Superior temporal gyrus (tissue), 1 donor: ENCODE measurements at regions not wholly inside any gene's neighbourhood (a gene's known extent, or its start where the extent isn't known, plus 50 kb on each side); places are given as distances from the start of the nearest gene placed in this dataset.
"Not testable (repeated sequence)": the region's sequence is repeated elsewhere in the genome, so short reads cannot be mapped to it uniquely, and the experiment has no call there.

ENCODE experiments used
- DNase-seq: peaks from one replicate; pipeline ENCODE4 v3.0.0-alpha.2; 2016; ENCODE audit errors: extremely low spot score

DNA sequence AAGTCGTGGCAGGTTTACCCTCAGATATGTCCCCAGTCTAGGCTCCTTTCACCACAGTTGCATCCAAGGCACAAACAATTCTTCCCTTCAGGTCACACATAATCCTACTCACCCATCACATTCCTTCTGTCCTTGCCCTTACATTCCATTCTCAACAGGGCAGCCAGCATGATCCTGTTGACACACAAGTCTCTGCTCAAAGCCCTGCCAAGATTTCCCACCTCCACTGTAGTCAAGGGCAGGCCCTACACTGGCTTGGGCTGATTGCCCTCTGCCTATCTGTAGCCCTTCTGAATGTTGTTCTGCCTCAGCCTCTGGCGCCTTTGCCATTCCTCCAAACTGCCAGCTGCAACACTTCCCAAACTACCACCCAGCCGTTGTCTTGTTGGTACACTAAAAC is 187.9 kb upstream of the AKR1E2 start:
- no peak for DNase-seq

DNA sequence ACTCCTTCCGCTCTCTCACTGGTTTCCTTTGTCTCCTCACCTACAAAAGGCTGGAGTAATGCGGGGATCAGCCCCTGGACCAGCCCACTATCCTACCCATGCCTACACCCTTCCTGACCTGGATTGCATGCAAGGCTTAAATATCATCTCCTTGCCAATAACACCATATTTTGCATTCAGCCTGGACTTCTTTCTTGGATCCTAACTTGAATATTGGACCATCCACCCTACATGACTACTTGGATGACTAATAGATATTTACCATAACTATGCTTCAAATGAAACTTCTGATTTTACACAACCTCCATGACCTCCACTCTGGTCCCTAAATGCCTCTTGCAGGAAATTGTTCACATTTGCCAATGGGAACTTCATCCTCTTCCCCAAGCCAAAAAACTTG is 188.3 kb upstream of the AKR1E2 start:
- no peak for DNase-seq

DNA sequence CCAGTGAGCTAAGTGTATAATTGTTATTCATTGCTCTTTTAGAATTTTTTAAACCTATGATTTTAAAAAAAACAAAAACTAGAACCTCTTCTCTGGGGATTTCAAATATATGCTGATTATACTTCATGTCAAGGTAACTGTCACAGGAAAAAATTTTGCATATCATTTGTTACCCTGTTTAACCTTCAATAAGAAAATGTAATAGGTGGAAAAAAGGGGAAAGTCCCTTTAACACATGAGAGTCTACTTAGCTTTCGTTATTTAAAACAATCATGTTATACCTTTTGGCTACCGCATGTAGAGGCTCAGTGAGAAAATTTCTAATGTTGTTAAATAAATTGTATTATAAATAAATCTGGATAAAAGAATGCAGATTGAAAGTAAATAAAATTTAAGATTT is 190.1 kb upstream of the AKR1E2 start:
- DNase-seq = no peak

DNA sequence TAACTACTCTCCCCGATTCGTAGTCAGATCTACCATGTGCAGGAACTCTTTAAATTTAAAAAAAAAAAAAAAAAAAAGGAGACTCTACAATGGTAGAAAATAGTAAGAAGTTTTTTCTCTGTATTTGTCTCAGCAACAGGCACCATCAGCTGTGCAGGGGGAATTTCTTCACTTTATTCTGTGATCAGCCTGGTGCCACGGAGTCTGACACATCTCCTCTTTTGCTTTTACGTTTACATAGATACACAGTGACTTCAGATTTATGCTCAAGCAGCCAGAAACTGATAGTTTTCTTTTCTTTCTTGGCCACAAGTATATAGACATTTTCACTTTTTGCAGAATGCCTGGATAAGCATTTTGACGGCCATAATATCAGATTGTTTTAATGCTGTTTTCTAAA is 190.6 kb upstream of the AKR1E2 start:
- DNase-seq = no peak

DNA sequence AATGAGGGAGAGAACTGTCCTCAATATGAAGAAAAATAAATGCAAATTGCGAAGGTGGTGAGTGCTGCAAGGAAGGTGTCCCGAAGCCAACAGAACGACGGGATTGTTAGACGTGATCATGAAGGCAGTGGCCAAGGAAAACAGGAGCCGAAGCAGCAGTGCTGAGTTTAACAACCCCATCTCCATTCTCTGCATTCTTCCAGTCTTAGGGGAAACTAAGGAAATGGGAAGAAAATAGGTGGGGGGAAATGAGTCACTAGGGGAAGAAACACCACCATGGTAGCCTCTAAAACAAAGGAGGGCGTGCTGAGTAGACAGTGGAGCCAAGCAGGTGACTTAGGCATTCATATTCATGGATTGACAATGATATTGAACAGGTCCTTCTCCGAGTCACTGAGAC is 192.2 kb upstream of the AKR1E2 start:
- no peak for DNase-seq

DNA sequence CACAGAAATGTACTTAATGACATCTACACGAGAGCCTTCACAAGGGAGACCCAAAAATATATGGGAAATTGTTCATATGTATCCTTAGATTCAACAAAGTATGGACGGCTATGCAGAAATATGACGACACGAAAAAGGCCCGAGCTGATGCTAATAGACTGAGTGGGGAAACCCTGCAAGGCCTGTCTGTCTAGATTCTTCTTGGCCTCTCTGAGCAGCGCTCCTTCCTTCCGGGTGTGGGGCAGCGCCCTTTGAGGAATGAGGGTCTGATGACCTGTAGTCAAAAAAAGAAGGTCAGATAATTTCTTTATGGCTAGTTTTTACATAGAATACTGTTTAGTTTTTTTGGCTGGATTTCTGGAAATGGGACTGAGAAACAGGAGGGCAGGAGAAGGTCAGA is 192.8 kb upstream of the AKR1E2 start:
- no peak for DNase-seq

DNA sequence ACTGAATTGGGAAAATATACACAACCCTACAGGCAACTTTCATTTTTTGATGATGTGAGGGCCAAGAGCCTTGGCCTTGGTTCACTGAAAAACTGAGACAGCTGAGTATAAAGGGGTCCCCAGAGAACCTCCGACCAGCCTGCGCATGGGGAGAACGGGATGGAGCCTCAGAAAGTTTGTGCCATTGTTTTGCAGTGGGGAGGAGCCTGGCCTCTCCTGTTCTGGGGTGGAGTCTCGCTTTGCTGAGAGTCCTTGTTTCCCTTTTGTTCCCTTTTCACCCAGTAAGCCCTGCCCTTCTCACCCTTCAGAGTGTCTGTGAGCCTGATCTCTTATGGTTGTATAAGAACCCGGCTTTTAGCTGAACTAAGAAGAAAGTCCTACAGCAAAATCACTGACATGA is 193.2 kb upstream of the AKR1E2 start:
- no peak for DNase-seq

DNA sequence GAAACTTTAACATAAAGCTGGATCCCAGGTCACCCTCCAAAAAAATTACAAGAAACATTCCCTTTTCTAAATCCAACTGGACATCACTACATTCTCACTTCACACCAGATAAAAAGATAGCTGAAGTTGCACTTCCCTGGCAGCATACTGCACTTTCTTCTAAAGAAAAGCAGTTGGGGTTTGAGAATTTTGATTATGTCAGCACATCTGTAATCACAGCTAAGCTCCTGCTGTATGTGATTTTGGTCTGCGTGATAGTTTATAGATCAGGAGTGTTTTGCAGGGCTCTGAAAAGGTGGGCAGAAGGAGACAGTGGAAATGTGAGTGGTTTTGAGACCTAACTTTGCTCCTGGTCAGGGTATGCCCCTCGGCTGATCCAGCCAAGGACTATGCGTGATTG is 199.1 kb upstream of the AKR1E2 start:
- no peak for DNase-seq

DNA sequence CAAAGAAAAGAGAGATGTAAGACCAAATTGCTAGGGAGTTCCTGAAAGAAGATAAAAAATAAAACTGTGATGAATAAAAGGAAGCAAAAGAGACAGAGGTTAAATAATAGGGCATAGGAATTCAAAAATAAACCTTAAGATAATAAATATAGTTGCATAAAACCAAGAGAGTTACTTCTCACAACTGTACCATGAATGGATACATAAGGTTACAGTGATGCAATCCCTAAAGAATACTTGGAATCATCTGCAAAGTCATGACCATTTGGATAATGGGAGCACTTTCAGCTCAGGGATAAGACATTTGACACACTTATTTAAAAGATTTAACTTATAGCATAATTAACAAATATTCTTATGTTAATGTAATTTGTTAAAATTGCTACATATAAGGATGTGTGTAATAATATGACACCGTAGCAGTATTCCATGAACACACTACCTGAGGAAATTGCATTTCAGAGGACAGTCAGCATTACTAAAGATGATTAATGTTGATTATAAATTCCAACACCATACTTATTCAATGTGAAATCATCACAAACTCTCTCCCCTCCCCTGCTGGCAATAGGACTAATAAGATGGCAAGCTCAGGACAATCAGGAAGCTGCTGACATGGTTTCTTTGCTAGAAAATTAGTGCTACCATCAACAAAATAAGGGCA is 202.1 kb upstream of the AKR1E2 start:
- no peak for DNase-seq

DNA sequence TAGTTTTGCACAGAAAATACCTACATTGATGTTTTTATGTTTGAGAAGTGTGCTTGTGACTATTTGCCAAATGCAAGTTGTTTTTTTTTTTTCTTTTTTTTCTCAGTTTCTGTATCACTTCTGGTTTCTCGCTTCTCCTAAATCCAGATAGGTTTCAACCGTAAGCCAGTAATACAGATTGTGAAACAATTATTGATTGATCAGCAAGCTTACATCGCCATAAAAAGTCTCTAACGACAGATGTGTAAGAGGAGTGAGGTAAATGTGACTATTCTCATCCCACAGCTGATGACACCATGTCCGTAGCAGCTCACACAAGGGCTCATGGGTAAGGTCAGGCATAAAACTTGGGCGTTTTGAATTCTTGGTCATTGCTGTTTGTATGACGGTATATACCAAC is 202.8 kb upstream of the AKR1E2 start:
- DNase-seq = no peak

DNA sequence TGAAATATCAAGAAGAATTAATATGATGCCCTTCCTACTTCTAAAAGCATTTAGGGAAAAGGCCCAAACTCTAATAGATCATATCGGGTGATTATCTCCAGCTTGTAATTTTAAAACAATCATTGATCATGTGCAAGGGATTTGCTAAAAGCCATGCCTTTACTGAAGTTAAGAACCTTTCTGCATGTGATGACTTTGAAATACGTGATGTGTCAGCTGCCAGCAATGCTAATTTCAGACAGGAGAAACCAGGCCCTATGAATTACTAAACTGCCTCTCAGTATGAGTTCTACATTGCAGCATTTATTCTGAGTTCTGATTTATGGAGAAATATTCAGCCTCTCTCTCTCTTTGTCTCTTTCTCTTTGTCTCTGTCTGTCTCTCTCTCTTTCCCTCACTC is 203.6 kb upstream of the AKR1E2 start:
- DNase-seq = no peak

DNA sequence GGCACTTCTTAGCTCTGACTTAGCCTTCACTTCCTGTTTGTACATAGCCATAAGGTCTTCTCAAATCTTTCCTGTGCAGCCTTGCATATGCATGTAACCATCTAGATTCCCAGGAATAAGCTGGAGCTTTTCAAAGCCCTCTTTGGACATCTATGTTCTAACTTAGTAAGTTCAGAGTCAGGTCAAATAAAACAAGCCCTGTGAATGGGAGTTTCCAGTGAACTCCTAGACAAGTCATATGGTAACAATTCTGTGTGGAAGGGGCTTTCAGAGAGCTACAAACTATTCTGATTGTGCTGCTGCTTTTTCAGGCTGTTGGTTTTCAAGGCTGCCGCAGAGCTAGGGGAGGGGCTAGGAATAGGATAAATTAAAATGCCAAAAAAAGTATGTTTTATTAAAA is 208.4 kb upstream of the AKR1E2 start:
- no peak for DNase-seq

DNA sequence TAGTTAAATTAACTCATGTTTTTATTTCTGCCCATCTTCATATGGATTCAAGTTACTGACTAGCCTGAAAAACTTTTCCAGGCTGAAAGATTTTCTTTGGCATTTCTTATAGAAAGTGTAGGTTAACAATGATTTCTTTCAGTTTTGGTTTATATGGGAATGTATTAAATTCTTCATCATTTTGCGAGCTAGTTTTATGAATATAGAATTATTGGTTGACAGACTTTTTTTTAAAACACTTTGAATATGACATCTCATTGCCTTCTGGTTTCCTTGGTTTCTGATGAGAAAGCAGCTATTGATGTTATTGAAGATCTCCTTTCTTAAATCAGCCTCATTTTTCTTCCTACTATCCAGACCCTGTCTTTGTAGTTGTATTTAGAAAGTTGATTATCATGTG is 211.0 kb upstream of the AKR1E2 start:
- no peak for DNase-seq

DNA sequence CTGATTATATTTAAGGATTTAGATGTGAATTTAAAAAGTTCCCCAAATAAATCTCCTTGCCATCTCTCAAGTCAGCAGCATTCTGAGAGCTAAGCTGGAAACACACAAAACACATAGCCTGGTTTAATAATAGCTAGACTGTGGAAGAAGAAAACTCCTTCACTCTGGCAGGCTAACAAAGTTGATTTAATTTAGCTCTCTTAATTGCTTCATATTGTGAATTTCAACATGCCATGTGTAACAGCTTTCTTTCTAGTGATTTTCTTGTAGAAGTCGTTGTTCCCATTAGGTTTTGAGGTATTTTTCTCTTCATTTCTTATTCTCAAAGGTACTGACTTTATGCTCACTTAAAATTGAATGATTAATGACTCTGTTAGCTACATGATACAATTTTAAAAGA is 216.8 kb upstream of the AKR1E2 start:
- DNase-seq = no peak

DNA sequence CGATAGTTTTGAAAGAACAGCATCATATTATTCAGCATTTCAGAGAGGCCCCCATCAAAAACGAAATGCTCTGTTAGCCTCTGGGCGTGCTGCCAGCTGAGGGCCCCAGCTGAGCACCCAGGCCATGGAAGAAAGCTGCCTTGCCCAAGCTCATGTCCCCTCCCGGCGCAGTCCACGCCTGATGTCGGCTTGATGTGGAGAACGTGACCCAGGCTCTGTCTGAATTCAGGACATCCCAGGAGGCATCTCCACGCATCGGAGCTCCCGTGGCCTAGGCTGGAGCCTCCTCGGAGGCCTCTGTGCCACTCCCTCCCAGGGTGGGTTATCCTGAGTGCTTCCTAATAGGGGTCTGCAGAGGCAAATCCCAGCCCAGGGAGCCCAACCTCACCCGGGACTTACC is 218.3 kb upstream of the AKR1E2 start:
- no peak for DNase-seq

DNA sequence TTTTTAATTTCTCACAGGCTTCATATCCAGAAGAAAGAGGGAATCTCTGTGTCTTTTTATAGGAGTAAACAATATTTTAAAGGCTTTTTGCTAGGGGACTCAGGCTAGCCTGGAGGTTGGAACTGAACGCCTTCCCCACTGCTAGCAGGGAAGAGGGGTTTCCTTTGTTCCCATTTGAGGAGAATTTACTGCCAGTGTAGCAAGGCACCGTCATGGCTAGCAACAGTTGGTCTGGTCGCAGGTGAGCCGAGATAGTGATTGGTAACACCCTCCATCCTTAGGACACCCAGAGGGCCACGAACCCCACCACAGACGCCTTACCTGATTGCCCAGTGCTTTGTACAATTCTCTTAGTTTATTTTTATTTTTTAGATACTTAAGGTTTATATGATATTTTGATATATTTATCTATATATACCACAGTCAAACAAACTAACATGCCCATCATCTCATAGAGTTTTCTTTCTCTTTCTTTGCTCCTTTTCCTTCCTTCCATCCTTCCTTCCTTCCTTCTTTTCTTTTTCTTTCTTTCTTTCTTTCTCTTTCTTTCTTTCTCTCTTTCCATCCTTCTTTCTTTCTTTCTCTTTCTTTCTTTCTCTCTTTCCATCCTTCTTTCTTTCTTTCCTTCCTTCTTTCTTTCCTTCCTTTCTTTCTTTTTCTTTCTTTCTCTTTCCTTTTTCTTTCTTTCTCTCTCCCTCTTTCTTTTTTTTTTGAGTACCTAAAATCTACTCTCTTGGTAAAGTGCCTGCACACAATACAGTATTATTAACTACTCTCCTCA is 219.0 kb upstream of the AKR1E2 start:
- DNase-seq = no peak

DNA sequence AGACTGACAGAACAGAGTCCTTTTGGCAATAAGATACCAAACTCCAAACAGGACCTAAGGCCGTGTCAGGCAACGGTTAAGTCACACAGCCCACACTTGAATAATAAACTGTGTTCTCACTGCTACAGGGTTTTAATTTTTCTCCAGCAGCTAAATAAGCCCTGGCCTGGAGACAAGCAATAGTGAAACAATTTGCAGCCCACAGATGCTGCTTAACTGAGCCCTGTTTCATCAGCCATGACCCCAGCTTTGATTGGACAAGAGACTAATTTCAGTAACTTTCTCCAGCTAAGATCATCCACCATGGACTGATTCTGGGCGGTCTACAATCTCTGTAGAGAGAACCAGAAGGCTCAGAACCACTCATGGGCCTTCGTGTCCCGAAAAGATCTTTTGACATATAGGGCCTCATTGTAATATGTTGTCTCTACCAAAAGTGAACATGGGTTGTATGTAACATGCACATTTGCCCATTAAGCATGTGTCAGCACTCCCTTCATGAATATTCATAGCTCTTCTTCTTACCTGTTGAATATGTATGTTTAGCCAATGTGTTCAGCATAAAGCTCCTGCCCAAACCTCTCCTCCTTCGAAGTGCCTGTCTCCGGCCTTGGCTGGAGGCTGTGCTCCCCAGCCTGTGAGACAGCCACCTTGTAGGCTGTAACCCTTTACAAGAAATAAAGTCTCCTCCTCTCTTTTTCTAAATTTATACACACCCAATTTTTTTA is 223.1 kb upstream of the AKR1E2 start:
- no peak for DNase-seq

DNA sequence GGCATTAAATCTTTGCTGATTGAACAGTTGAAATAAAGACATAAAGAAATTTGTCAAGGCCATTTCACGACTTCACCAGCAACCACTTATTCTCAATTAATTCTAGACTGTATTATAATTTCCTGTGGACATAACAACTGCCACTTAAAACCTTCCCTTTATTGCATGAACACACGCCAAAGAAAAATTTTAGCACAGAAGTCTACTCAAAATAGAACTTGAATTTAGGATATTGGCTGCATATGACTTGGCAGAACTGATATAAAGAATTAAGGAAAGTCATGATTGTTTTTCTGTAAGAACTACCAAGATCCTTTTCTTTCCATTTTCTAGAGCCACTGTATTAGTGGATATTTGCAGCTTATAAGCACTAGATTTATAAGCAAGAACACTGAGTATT is 226.5 kb upstream of the AKR1E2 start:
- DNase-seq = no peak

DNA sequence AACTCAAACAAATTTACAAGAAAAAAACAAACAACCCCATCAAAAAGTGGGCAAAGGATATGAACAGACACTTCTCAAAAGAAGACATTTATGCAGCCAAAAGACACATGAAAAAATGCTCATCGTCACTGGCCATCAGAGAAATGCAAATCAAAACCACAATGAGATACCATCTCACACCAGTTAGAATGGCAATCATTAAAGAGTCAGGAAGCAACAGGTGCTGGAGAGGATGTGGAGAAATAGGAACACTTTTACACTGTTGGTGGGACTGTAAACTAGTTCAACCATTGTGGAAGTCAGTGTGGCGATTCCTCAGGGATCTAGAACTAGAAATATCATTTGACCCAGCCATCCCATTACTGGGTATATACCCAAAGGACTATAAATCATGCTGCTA is 228.1 kb upstream of the AKR1E2 start:
- DNase-seq = not testable (repeated sequence)

DNA sequence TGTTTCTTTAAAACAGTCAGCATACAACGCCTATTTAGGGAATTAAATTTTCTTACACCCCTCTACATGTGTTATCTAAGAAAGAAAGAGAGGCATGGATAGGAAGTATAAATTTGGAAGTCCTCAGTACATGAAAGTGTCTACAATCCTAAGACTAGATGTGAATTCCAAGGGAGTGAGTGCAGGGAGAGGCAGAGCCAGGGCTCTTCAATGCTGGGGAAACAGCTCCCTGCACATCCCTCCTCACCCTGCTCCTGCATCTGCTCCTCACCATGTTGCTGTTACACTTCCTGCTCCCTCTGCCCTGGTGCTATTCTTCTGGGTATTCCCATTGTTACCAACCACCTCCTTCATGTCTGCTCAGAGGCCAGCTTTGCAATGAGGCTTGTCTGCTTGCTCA is 229.1 kb upstream of the AKR1E2 start:
- no peak for DNase-seq

DNA sequence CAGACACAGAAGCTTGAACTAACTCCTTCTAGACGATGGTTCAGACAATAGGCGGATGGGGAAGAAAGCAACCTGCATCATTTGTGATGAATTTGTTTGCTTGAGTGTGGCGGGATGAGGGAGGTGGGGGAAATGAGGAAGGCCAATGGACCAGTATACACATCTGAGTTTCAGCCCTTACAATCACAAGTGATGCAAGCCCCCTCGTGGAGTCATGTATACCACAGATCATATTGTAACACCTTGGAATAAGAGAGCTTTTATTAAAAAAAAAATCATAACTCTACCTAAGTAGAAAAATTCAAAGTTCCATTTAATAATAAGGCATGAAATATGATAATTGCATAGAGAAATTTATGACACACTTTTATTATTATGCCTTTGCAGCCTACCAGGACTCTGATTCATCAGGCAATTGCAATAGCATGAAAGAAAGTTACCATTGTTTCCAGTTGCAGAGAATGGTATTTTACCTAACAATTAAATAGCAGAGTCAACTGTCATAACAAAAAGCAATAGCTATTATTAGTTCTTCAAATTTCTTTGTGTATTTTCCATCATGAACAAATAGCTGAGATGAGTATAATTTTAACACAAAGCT is 230.2 kb upstream of the AKR1E2 start:
- no peak for DNase-seq

DNA sequence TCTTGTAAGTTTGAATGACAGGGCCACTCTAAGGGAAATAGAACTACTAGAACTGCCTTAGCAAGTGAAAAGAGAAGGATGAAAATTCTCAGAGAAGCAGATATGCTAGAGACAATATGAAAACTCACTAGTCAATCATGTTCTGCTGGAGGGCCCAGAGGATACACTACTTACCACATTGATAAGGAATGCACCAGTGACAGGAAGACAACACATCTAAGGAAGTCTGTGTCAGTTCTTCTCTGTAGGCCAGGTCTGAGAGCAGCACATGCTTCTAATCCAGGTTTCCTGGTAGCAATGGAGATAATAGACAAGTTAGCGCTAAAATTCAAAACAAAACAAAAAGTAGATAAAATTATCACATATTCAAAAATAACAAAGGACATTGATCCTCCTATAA is 235.2 kb upstream of the AKR1E2 start:
- no peak for DNase-seq

DNA sequence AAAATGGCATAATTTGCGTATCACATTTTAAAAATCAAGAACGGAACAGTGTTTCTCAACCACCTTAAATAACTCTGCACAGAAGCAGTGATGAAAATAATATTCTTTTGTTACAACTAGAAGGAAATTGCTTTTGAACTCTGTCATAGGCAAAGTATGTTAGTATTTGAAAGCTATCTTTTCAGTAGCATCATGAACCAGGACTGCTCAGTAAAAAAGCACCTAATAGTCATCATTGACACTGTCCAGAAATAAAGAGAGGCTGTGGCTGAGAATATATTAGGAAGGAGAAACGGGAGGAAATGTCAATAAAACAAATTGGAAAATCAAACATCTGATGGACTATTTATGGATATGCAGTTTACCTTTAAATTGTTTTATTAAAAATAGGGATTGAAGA is 237.2 kb upstream of the AKR1E2 start:
- no peak for DNase-seq
